ENCODE measurements at regions not wholly inside any gene's neighbourhood (a gene's known extent, or its start where the extent isn't known, plus 50 kb on each side); places are given as distances from the start of the nearest gene placed in this dataset.

DNA sequence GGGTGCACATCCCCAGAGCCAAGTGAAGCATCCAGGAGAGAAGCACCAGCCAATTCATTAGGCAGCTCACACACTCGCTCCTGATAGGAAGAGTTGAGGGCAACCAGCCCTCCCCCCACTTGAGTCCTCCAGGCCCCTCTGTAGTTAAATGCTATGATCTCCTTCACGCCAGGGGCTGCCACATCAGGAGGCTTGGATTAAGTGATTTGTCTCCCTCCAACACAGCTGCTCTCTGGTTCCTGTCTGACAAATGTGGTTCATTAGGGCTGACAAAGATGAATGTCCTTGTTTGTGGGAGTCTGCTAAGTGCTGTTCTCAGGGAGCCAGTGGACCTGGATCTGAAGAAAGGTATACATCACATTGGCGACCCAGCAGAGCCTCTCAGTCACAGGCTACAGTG, 94.5 kb upstream of the WSCD1 start:
- TF ChIP-seq POLR2A (IDR thresholded peaks at IDR 0.05; ENCODE audit: low read depth) (no peak), EP300 (IDR thresholded peaks at IDR 0.05) (no peak)

Data from esophagus muscularis mucosa (tissue), 2 donors.